GM21367 (cell line): ENCODE measurements at regions not wholly inside any gene's neighbourhood (a gene's known extent, or its start where the extent isn't known, plus 50 kb on each side); places are given as distances from the start of the nearest gene placed in this dataset.

Experiments used
- ATAC-seq: cut with Tn5 transposase; IDR thresholded peaks from one replicate; pipeline ENCODE4 v1.9.1; 2021; ENCODE audit not compliant: unreplicated experiment

DNA sequence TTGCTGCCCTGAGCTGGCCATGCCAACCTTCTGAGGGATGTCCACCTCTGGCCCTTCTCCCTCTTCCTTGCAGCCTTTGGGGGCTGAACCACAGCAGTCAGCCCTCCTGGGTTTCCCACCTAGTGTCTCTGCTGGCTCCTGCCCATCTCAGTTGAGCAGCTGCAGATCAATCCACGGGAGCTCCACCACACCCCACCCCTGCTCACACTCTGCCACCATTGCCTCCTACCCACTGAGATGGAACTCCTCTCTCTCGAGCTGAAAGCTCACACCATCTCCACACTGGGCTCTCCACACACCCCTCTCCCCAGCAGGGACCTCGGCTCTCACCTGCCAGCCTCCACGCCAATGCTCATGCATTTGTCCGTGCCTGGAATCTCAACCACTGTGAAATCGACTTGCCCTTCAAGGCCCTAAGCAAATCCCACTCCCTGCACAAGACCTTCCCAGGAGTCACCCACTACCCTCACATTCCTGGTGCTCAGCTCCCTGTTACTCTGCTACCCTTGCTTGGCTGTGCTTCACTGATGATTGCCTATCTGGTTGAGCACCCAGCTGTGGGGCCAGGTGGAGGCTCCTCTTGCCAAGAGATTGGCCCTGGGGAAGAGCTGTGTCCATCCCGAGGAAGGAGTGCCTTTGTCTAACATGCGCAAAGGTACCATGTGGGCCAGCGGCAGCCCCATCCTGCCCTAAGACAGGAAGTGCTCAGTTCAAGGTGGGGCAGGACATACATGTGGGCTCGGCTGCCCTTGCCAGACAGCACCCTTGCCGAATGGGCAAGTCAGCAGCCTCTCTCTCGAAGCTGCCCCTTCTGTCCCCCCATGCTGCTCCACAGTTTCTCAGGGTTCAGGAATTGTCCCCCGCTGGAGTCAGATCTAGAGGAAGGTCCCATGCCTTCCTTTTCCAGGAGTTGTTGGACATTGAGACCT is 208.7 kb downstream of the CYP26B1 start:
- ATAC-seq = no peak

DNA sequence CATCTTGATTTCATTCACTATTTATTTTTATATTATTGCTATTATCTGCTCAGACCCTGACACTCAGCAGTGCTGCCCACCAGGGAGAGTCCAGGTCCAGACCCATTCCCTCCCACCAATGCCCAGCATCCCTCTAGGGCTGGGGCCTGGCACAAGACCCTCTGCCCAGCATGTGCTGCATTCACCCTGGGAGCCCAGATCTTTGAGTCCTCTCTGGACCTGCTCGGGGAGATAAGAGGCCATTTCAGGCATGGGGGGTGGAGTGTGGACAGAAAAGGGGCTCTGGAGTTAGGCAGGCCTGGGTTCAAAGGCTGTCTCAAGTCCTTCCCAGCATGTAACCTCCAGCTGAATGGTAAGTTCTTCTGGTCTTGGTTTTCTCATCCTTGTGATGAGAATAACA is 209.6 kb downstream of the CYP26B1 start:
- no peak for ATAC-seq

DNA sequence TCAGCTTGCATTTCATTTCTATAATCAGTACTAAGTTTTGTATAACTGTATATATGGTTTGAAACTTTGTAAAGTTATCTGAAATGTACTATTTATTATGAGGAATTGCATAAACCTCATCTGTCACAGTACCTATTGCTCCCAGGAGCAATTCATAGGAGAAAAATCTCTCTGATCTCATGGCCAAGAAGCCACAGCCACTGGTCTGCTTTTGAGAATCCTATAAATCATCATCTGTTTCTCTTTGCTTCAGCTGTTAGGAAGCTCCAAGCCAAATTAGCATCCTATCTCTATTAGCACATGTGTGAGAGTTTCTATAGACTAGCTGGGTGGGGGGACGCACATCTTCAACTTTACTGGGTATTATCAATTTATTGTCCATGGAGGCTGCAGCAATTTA is 210.3 kb downstream of the CYP26B1 start:
- ATAC-seq = no peak

DNA sequence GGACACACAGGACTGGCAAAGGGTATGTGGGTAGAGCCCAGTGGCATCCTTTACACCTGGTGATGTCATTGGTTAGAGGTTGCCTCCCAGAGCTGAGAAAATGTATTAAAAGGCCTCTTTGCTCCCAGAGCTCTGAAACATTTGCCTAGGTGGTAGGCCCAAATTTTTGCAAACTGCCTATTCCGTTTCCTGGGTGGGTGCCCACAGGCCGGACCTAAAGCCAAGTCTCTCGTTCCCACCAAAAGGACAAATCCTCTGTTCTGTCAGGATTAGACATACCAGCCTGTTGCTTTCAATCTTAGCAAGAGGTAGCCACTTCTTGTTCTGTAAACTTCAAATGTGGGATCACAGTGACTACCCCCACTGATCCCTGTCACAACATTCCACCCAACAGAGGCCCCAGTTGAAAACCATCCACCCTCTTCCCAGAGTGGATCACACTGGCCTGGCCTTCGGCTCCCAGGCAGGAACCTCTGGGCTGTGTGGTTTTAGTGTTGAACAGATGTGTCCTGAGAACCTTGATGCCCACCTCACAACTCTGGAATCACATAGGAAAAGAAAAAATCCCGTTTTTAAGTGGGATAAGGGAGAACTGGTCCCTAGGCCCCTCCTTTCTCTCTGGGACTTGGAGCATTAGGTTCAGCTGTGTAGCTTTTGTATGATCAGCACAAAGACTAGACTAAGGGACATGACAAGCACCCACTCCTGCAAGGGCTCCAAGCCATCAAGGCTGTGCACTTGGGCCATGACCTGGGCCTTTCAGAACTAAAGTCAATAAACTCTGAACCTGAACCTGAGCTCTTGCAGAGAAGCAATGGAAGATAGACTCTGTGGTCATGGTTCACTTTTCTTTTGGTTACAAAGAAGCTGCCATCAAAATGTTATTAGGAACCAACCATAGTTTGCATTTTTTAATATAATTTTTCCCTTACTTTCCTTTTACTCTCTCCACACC is 211.3 kb downstream of the CYP26B1 start:
- ATAC-seq = no peak

DNA sequence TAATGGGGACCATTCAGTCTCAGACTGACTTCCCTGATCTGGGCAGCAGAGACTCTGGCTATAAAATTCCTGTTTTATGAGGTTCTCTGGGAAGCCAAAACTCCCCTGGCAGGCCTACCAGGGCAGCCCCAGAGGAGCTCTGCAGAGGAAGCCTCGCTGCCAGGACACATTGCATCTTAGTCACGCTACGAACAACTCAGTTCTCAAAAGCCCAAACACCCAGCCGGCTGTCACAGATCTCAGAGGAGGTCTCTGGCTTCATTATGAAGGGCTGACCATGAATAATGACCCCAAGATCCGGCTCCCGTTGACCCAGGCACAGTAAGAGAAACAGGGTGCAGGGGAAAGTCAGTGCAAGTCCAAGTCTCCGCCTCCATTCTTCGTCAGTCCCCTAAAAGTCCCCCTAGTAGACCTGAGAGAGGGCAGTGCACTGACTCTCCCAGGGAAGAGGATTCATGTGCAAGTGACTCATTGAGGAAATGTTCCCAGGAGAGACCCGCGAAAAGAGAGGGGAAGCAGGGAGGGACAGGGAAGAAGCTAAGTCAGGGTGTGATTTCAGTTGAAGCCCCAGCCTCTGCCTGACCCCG is 212.3 kb downstream of the CYP26B1 start:
- no peak for ATAC-seq

DNA sequence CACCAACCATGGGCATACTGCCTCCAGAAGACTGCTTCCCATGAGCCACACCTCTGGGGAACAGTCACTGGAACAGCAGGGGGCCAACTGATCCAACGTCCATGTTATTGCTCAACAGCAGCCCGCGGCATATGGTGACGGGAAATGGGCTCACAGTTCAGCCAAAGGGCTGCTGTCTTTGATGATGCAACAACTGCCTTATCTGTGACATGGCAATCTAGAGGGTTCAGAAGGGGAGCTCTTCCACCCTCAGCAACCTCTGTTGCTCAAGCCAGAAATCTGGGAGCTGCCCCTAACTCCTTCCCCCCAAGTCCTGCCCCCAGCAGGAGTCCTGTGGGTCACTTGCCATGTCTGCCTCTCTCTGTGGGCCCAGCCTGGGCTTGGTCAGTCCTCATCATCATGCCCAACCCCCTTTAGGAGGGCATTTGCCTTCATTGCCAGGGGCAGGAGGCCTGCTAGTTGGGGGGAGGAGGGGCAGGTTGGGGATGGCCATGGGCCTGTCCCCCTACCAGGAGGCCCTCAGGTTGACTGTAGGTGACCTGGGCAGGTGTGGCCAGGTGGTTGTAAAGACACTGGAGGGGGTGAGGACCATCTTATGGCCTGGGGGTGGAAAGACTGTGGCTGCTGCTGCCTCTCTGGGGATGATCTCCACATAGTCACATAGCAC is 212.9 kb downstream of the CYP26B1 start:
- ATAC-seq = no peak

DNA sequence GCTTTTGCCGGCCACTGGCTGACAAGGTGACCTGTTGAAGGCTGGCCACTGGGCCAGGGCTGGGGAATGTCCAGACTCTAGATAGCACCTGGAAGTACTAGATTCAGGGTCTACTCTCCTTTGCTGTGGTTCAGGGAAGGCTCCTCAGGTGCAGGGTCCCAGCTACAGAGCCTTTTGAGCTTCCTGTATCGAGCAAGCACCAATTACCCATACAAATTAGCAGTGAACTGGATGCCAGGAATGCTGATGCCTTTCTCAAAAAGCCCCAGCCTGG is 213.4 kb downstream of the CYP26B1 start:
- ATAC-seq = no peak

DNA sequence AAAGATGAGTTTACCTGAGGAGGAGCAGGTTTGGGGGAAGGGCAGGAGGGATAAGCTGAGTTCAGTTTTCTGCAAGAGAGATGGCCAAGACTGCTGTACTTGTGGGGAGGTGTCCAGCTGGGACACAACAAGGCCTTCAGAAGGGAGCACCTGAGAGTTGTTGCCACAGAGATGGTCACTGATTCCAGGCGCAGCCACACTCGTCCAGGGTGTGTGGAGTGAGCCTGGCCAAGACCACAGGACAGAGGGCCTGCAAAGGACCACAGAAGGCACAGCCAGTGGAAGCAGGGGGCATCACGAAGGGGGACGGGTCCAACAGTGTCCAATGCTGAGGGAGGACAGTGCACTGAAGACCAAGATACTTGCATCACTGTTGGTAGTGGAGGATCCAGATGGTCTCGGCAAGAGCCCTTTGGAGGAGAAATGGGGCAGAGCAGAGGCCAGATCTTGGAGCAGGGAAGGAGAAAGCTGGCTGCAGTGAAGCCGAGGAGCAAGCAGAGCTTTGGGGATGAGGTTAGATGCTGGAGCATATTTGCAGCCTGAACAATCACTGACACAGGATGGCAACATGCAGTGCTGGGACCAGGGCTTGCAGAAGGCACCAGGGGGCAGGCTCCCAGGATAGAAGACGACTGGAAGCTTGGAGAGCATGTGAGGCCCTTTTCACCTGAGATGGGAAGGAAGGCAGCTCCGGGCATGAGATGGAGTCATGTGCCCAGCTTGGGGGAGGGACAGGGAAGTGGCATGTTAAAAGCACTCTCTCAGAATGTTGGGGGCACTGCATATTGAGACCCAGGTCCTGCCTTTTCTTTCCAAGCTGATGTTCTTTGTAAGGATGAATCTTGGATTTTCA is 214.0 kb downstream of the CYP26B1 start:
- ATAC-seq = no peak

DNA sequence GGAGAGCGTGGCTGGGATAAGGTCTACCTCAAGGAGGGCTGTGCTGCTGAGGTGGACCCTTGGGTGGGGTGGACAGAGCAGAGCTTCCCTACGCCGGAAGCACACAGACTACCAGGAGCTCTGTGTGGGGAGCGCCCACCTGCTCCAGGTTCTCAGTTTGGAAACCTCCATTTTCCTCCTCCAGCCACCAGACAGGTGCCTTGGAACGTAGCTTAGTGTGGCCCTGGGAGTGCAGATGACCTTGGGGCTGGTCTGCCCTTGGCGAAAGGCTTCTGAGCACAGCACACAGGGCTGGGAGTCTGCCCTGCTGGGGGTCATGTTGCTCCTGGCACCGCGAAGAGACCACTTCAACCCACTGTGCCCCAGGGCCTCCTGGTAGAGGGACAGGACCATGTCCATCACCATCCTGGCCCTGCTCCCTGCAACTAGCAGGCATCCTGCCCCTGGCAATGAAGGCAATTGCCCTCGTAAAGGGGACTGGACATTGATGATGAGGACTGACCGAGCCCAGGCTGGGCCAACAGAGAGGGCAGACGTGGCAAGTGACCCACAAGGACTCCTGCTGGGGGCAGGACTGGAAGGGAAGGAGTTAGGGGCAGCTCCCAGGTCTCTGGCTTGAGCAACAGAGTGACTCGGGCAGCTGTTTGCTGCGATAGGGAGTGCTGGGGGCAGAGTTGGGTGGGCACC is 214.7 kb downstream of the CYP26B1 start:
- no peak for ATAC-seq

DNA sequence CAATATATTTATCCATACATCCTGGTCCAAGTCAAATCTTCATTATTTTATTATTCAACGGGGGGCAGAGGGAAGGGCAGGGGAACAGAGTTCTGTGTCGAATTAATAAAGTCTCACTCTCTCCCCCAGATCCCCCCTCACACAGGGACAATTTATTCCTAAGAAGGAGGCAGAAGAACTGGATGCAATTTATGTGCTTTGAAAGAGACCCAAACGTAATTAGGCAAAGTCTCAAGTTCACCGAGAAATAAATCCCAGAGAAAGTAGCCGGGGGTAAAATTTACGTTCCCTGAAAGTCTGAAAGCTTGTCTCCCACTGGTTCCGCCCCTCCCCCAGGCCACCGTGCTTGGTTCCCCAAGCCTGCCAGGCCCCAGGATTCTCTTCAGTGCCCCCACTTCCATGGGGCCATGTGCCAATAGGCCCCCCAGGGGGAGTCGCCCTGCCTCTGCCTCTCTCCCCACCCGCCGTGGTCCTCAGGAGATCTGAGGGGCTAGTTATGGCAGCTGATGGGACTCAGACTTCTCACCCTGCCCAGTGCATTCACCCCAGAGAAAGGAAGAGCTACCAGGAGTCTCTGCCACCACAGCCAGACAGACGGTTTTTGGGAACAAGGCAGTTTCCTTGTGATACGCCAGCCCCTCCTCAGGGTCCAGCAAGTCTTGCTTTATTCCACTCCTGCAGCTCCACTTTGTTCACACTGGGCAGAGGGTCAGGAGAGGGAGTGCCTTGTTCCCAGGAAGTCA is 215.5 kb downstream of the CYP26B1 start:
- no peak for ATAC-seq

DNA sequence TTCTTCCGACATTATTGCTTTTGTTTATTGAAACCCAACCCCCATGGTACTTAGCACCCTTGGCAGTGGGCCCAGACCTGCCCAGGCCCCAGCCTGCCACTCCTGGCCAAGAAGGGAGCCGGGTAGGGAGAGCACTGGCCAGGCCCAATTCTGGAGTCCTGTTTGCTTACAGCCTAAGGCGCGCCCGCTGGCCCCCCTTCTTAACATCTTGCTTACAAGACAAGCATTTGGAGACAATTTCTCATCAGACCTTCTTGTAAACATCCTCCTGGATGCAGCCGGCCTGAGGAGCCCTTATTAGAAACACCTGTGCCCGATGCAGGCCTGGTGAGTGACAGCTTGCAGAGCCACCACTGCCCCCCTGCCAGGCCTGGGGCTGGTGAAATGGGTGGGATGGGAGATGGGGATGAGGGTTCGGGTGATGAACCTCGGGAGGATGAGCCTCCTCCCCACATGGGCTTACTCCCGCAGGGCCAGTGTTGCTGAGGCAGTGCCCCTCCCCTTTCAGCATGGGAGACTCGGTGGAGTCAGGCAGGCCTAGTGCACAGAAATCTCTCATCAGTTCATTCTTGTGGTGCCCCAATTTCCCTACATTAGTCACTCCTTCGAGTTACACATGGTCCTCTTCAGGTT is 217.5 kb downstream of the CYP26B1 start:
- ATAC-seq = no peak

DNA sequence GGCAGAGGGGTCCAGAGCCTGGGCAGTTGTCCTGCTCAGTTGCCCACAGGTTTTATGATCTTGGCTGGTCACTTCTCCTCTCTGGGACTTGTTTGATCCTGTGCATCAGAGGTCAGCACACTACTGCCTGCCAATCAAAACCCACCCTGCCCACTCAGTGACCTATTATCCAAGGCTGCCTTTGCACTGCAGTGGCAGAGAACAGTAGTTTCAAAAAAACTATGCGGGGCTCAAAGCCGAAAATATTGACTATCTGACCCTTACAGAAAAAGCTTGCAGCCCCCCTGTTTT is 218.2 kb downstream of the CYP26B1 start:
- ATAC-seq = no peak

DNA sequence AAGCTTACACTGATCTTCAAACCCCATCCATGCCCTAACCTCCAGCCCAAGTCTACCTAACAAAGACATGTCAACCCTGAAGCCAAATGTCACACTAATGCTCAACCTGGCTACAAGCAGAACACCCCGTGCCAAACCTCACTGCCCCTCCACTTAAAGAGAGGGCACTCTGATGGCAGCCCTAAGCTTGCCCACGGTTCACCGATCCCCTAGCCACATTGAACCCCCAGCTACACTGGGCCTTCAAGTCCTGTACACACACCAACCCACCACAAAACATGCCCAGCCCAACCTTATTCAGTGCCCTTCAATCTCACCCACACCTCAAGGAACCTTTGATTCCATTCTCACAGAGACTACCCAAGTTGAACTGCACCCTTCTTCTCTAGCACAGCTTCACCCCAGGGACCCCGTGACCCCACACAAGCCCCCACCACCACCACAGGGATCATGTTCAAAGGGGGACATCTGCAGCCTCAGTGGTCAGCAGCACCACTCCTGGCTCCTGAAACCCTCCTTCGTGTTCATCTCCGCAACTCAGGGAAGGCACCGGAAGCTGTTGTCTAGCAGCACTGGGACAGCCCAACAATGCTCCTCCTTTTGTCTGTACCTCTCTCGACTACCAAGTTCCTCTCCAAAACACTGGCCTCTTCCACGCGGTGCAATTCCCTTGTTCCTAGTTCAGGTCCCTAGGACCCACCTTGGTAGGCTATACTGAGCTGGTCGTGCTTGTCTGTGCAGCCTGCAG is 218.8 kb downstream of the CYP26B1 start:
- no peak for ATAC-seq

DNA sequence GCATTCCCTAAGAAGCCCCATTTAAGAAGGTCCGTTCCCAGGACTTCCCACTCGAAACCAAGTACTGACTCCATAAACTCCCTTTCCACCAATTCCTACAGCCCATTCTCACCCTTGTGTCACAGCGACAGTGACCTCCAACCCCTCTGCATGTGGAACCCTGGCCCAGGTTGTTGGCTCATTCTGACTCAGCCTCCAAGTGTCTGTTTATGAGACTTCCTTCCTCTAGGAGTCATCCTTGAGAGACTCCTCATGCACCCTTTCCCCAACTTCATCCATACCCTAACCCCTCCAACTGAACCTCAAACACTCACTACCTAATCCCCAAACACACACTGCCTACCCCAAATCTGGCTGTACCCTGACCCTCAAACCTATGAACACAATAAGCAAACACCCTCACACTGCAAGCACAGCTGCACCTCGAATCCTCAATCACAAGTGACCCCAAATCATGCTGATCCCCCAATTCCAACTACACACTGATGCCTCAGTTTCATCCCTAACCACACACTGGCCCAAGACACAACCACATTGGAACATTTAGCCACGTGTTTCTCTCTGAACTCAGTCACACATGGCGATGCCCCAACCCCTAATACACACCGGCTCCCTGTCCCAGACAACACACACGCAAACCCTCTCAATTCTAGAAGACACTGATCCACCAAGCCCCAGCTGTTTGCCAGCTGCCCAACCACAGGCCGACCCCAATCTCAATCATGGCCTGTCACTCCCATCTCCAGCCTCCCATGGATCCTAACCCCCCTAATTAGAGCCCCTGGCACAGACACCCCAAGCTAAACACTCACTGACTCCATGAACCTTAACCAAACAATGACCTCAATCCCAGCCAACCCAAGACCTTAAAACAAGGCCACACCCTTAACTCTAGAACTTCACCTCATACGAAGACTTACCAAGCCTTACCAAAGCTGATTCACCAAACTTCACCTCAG is 219.6 kb downstream of the CYP26B1 start:
- ATAC-seq = no peak

DNA sequence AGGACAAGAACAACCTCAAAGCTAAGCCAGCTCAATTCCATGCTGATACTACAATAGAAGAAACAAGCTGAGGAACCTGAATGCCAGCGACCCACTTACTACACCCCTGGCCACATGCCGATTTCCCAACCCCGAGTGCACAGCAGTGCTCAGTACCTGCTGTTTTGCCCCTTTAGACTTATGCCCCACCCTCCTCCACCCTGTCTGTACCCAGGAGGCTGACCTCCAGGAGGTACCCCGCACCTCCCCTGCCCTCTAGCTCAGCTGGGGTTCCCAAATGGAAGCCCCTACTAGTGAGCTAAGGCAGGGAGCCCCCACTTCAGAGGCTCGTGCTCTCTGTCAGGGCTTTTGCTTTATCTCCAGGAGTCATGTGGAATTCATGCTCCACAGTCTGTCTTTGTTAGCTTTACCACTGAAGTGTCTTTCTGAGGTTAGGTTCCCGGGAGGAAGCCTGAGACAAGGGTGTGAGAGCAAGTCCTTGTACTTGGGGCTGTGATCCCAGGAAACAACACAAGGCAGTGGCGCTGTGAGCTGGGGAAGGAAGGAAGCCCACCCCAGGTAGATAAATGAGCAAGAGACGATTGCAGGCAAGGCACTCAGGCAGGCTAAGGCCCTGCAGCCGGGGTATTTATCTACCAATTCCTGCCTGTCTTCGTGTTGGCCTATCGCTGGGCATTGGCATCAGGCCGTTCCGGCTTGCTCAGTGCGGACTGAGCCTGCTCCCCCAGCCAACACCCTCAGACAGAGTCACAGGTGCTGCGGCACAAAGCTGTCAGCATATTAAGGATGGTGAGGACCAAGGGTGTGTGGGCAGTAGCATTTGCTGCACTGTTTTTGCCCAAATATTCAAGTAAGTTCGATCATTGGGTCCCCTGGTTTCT is 220.5 kb downstream of the CYP26B1 start:
- no peak for ATAC-seq

DNA sequence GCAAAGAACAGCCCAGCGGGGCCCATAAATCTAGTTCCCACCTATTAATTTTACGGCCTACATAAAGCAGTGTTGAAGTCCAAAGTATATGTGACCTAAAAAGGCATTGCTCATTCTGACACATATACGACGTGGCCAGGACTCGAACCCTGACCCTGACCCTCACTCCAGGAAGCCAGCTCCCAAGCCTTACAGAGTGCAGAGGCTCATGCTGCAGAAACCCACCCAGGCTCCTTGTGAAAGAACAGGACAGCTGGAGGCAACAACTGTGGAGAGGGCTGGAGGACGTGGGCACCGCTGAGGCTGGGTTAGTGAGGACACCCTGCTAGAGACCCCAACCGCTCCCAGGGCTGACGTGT is 221.6 kb downstream of the CYP26B1 start:
- ATAC-seq = no peak
